HG02763 (cell line): ENCODE measurements at regions not wholly inside any gene's neighbourhood (a gene's known extent, or its start where the extent isn't known, plus 50 kb on each side); places are given as distances from the start of the nearest gene placed in this dataset.

ENCODE experiments used
- ATAC-seq: cut with Tn5 transposase; IDR thresholded peaks from one replicate; pipeline ENCODE4 v1.9.1; 2021; ENCODE audit warnings: mild to moderate bottlenecking, moderate library complexity; ENCODE audit not compliant: unreplicated experiment

DNA sequence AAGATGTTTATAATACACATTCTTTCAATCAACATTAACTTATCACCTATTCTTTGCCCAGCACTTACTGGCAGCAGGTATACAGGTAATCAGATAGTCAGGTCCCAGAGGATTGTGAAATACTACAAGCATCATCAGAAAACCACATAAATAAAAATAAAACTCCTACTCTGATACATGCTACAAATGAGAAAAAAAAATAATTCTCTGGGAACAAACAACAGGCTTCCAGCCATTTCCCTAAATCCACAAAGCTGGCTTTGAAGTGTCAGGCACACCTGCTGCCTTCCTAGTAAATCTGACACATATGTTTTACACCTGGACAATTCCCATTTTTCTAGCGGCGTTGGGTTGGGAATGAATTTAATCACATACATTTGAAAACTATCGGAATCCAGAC is 384.5 kb upstream of the CDH4 start:
- ATAC-seq, result no peak

DNA sequence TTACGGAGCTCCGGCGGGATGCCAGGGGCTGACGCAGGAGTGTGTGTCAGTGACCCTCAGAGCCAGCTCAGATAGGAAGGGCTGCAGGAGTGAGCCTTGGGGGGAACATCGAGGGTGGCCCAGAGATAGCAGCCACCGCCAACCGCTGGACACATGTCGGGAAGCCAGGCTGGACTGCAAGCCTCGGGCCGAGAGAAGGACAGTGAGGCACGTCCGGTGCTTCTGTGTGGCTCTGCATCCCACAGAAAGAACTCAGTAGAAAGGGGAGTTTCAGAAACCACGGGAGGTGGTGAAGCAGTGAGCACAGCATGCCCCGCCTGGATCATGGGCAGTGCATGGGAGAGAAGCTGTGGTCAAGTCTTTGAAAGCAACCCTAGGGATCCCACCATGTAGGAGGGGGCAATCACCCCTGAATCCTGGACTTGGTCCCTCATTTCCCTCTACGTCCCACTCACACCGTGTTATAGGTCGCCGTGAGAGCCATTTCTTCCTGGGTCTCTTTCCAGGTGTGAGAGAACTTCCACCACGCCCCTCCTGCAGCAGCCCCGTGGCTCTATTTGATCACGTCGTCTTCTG is 383.7 kb upstream of the CDH4 start:
- no peak for ATAC-seq

DNA sequence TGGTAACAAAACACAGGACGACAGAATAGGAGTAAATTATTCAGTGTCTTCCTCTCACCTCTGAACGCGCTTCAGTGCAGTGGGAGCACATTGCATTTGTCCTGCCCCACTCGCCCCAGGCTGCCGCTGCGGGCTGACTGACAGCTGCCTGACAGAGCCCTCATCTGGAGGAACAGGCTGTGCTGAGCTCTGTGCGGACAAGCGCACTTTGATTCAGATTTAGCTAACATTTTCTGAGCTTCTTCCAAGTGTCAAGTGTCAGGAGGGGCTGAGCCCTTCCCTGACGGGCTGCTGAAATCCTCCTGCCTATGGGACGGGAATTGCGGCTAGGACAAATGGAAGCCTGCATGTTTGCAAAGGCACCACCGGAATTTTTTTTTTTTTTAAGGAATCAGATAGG is 383.0 kb upstream of the CDH4 start:
- ATAC-seq, result no peak

DNA sequence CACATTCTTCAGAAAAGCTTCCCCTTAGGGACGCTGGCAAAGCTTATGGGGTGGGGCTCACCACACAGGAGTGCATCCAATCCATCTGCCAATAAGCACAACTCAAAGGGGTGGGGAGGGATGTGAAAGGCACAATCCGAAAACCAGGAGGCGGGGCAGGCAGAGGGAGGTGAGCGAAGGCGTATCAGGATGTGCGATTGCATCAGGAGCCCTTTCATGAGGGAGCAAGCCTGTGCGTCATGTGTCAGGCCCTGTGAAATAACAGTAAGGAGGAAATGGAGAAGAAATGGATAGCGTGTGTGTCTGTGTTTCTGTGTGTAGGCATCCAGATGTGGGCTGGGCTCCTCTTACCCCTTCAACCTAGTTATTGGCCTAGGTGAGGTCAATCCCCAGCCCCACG is 382.4 kb upstream of the CDH4 start:
- ATAC-seq, result no peak

DNA sequence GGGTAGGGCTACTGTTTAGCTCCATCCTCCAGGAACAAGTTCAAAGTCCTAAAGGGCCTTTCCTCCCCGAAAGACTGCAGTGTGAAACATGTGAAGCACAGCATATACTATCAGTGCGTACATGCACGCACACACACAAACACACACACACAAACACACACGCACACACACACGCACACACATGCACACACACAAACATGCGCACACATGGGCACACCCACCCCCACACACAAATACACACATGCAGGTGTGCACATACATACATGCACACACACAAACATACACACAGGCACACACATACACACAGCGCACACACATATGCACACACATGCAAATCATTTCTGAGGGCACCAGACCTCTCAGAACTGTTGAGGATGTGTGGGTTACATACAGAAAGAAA is 382.0 kb upstream of the CDH4 start:
- no peak for ATAC-seq

DNA sequence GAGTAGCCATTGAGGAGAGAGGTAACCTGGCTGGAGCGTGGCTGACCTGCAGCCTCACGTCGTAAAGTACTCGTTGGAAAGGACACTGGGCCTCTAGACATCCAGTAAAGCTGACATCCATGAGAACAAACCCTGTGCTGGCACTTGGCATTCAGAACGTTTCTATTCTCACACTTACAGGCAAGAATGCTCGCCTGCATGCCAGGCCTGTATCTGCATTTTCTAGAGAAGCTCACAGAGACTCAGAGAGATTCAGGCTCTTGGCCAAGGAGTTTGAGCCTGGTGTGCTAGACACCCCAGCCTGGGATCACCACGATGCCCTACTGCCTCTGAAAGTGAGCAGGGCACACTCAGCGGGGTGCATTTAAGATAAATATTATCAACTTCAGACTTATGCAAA is 379.8 kb upstream of the CDH4 start:
- no peak for ATAC-seq

DNA sequence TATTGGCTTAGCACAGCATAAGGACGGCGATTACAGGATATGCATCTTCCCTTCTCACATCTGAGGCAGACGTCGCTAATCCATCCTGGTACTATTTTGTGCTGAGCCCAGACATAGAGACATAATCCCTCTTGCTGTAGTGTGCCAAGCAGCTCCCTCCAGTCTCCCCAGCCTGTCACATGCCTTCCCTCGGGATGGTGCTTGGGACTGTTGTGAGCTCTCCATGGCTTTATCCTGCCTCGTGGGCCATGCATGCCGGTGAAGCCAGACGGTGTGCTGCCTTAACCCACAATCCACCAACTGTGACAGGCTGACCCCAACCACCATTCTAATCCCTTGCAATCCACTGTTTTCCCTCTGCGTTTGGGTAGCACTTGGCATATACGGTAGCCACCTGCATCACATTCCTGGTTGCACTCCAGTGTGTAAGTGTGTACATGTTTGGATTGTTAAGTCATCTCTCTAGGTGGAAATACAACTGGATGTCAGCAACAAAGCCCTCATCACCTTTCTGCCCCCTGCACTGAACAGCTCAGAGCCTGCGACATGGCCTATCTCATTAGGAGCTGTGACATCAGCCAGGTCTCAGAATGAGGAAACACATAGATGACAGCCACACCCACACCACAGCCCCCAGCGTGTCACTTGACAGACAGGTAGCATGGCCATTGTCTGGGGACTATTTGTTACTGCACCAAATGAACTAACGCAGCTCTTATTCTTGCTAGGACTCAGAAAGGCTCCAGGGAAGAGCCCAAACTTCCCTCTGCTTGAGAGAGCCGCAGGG is 374.8 kb upstream of the CDH4 start:
- no peak for ATAC-seq

DNA sequence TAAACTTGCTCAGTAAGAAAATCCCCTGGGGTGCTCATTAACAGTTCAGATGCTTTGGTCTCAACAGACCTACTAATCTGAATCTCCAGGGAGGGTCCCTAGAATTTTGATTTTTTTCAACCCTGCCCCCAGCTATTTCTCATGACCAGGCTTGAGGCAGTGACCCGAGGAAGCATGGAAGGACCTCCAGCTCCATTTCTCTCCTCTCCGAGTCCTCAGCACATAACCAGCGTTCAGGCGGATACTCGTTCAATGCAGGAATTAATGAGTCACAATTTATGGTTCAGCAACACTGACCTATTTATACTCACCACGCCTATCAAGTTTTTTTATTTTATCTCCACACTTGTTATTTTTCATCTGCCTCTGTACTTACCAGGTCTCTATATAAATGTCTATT is 369.2 kb upstream of the CDH4 start:
- no peak for ATAC-seq

DNA sequence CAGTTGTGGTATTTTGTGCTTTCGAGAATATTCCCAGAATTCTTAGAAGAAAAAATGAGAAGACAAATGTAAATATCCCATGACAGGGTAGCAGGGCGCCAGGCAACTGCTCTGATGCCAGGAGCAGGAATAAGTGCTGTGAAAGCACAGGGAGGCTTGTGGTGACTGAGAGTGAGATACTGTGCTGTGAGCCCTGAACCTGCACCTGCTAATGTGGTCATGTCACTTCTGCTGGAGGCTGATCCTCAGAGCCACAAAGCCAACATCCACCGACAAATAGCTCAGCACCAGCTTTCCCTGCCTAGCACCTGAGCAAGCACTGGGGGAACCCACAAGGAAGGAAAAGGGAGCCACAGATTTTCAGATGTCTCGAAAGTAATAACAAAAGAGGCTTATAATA is 368.6 kb upstream of the CDH4 start:
- no peak for ATAC-seq

DNA sequence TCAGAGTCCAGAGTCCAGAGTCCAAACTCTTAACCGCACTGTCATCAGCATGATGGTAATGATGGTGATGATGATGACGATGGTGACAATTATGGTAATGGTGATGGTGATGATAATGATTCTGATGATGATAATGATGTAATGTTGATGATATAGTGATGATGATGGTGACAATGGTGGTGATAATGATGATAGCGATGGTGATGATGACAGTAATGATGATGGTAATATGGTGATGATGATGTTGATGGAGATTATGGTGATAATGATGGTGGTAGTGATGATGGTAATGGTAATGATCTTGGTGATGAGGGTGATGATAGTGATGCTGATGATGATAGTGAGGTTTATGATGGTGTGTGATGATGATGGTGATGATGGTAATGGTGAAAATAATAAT is 367.8 kb upstream of the CDH4 start:
- no peak for ATAC-seq

DNA sequence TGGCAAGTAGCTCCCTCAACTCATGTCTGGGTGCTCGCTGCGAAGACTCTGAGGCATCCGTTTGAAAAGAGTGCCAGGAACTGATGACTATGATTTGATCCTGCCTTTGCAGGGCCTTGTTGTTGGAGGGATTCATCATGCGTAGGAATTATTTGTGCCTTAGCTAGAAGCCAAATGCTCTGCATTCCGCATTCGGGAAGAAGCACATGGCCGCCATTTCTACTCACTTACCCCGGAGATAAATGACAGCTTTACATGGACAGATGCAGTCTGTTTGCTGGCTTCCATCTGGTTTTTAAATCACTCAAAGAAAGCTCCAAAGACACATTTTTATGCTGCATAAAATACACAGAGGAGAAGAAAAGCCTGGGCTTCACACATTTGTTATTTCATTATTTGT is 363.3 kb upstream of the CDH4 start:
- no peak for ATAC-seq

DNA sequence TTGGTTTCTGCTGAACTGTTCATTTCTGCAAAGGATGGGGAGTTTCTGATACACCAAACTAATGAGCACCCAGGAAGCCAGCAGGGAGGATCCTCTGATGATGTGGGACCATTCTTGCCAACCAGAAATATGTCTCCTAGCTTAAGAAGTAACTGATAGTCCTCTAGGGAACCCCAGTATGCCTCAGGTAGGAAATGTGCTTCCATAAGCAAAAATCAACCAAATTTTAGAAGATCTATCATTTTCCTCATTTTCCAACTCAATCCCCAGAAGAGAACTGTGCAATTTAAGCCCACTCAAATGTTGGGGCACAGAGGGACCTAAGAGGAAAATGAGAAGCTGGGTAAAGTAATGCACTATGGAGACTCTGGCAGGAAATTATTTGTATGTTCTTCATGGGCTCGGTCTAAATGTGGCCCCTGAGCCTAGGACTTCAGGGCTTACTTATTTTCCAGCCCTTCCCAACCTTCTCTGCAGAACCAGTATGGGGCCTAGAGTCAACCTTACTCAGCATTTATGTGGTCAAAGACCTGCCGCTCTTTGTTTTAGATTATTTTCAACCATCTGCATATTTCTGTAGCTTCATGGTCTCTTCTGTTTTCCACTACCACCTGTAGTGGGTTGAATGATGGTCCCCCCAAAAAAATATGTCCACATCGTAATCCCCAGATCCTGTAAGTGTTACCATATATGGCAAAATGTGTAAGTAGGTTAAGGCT is 359.8 kb upstream of the CDH4 start:
- no peak for ATAC-seq

DNA sequence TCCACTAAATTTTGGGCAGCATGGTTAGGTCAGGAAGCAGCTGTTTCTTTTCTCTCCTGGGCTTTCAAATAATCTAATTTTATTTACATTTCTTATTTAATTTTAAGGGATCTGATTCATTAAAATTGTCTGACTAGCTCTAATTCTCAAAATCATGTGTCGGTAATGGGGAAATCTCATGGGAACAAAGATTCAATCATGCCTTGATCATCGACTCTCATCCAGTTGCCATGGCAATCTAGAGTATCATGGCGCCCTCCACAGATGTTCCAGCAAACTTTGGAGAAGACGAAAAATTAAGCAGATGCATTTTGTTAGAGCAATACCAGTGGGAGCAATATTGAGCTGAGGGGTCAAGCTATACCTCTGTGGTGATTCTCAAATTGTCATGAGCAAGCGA is 358.0 kb upstream of the CDH4 start:
- no peak for ATAC-seq

DNA sequence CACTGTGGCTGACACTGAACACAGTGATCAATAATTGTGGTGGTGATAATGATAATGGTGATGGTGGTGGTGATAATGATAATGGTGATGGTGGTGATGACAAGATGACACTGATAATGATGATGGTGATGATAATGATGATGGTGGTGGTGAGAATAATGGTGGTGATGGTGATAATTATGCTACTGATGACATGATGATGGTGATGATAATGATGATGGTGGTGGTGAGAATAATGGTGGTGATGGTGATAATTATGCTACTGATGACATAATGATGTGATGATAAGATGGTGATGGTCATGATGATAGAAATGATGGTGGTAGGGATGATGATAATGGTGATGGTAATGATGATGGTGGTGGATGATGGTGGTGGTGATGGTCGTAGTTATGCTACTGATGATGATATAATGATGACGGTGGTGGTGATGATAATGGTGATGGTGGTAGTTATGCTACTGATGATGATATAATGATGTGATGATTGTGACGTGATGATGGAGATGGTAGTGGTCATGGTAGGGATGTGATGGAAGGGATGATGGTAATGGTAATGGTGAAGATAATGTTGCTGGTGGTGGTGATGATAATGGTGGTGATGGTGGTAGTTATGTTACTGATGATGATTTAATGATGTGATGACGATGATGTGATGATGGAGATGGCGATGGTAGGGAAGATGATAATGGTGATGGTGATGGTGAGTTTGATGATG is 356.5 kb upstream of the CDH4 start:
- no peak for ATAC-seq

DNA sequence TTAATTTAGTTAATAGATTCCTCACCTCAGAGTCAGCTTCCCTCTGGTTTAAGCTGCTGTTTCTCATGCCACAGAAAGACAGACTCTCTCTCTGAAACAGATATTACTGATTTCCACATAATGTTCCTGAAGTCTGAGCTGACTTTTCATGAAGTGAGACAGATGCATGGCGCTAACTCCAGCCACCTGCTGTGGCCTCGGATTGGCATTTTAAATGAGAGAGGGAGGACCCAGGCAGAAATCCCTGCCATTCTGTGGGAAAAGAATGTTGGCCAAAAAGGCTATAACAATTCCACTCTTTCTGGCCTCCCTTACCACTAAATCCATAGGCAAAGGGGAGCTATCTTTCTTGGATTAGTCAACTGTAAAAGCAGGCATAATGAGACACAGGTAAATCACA is 354.1 kb upstream of the CDH4 start:
- no peak for ATAC-seq

DNA sequence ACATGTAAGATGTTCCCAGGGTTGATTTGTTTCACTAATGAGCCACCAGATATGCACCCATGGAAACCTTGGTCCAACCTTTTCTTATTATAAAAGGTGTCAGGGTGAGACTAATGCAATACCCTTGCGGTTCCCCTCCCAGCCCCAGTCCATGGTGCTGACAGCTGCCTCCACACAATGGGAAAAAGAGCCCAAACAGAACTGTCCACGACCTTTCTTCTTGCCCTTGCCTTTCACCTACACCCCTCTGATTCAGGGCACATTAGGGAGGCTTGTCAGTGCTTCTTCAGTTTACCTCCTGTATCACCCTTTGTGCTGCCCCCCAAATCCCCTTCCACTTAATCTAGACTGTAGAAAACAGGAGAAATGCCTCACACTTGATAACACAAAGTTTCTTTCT is 352.7 kb upstream of the CDH4 start:
- no peak for ATAC-seq

DNA sequence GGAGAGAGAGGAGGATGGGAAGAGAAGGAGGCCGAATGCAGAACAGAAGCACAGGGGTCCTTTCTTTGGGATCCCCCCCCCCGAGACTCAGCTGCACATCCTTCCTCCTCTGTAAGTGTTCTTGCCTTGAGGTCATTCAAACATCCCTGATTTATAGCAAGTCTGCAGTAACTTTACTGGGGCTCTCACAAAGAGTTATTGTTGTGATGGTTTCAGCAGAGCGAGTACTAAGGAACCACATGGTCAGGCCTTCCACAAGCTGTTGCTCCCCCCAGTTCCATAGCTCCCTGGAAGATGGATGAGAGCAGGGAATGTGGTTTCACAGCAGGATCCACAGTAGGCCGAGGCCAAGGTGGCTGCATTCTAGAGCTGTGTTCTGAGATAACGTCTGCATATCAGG is 351.4 kb upstream of the CDH4 start:
- no peak for ATAC-seq

DNA sequence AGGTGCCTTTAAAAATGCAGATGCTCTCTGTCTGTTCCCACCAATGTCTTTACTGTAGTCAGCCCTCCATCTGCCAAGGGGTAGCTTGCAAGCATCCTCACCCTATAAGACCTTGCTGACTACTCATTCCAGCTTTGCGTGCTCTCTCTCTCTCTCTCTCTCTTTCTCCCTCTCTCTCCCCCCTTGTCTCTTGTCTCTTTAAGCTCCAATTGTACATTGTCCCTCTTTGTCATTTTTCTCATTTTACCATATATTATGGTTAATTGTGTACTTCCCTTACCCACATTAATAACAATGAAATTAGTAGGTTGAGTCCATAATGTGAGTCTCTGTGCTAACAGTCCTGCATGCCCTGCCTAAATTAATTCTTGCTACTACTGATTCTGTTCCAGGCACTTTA is 350.2 kb upstream of the CDH4 start:
- ATAC-seq, result no peak

DNA sequence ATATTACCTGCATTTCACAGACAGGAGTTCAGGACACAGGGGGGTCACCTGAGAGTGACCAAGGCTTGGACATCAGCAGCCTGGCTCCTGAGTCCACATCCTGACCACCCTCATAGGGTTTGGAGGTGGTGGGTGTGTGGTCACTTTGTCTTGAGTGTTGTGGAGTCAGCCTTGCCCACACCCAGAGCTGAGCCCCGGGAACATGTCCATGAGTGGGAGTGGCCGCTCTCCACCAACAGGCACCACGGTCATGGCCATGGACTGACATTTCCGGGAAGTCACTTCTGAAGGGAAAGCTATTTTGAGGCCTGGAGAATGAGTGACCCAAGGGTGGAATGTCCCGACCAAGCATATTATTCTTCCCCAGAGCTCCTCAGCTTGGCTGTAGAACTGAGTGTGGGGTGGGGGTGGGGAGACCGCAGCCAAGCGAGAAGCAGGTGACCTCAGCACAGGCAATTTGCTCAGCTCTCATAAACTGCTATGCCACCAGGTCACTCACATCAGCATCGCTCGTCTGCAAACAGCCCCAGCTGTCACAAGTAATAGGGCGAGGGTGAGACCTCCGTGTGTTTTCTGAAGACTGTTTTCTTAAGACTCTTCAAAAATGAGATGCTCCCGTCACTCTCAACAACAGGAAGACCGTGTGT is 348.6 kb upstream of the CDH4 start:
- no peak for ATAC-seq

DNA sequence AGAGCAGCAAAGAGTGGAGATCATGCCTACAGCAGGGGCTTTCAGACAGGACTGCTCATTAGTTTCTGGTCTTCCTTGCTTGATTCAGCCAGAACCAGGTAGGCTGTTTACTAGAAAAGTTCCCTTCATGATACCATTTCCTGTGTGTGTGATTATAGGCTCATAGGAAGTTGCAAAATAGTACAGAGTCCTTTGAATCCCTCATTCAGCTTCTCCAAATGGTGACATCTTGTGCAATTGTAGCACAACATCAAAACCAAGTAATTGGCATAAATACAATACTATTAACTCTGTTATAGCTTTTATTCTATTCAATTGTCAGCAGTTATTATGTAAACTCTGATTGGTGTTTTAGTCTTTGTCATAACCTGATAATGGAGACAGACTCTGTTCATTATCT is 347.3 kb upstream of the CDH4 start:
- no peak for ATAC-seq

DNA sequence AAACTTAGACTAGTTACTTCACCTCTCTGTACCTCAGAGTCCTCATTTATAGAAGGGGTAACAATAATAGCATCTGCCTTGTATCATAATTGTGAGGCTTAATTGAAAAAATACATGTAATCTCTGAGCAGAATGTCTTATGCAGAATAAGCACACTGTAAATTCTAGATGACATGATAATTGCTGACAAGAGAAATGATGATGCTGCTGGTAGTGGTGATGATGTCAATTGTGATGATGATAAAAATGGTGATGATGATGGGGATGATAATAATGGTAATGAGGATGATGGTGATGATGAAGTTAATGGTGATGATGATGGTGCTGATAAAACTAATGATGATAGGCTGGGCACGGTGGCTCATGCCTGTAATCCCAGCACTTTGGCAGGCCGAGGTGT is 346.1 kb upstream of the CDH4 start:
- no peak for ATAC-seq
